Kidney (tissue), 13 donors: ENCODE measurements at regions not wholly inside any gene's neighbourhood (a gene's known extent, or its start where the extent isn't known, plus 50 kb on each side); places are given as distances from the start of the nearest gene placed in this dataset.

ENCODE experiments used
- DNase-seq, 5 donors: peaks; one replicate each; pipeline ENCODE4 v3.0.0-alpha.2; 2013 to 2020
- FAIRE-seq: peaks from 2 replicates; lab custom pipeline; 2012; peaks lifted over from hg19 to GRCh38; lab: Jason Lieb, UNC
- H3K27ac ChIP-seq, 2 donors: one replicate each; pipeline ENCODE4 v1.7.0; 2013; ENCODE audit warnings: low read depth in 2 of 2, low read length in 2 of 2, inconsistent platforms in 1 of 2
- H3K27me3 ChIP-seq: one replicate; pipeline ENCODE4 v1.7.1; 2013; ENCODE audit warnings: low read length, inconsistent platforms; ENCODE audit not compliant: control insufficient read depth, insufficient read depth
- H3K36me3 ChIP-seq, 3 donors: one replicate each; pipeline versions ENCODE4 v1.7.0 to v1.7.1; 2013; ENCODE audit warnings: low read length in 3 of 3, control low read depth in 1 of 3, inconsistent platforms in 1 of 3; ENCODE audit not compliant: insufficient read depth in 3 of 3, control insufficient read depth in 2 of 3
- H3K4me1 ChIP-seq, 3 donors: one replicate each; pipeline versions ENCODE4 v1.7.0 to v1.7.1; 2013; ENCODE audit warnings: low read length in 3 of 3, inconsistent platforms in 1 of 3, low read depth in 1 of 3; ENCODE audit not compliant: control insufficient read depth in 2 of 3, insufficient read depth in 2 of 3
- H3K4me3 ChIP-seq, 3 donors: one replicate each; pipeline versions ENCODE4 v1.7.0 to v1.8.1; 2013; ENCODE audit warnings: low read length in 3 of 3, control low read depth in 1 of 3, inconsistent platforms in 1 of 3
- H3K9ac ChIP-seq, 3 donors: one replicate each; pipeline versions ENCODE4 v1.7.0 to v1.7.1; 2013; ENCODE audit warnings: low read length in 3 of 3, control low read depth in 1 of 3, inconsistent platforms in 1 of 3
- H3K9me3 ChIP-seq, 3 donors: one replicate each; pipeline versions ENCODE4 v1.7.0 to v1.7.1; 2013; ENCODE audit warnings: low read length in 3 of 3, control low read depth in 1 of 3, inconsistent platforms in 1 of 3; ENCODE audit not compliant: control insufficient read depth in 2 of 3, insufficient read depth in 1 of 3
- intact Hi-C: fragments of 100-400 bp; cut with DNase I; formaldehyde crosslinking; loops from one replicate; pipeline ENCODE4 v1.11.1; 2022
- TF ChIP-seq, protein P1 (sequence below): IDR thresholded peaks from 3 replicates; pipeline ENCODE4 v1.5.1; 2012; ENCODE audit warnings: mild to moderate bottlenecking, moderate library complexity, borderline replicate concordance; ENCODE audit not compliant: insufficient read depth; ENCODE audit errors: extremely low read depth
- donor health status: control.
- donor health status: control.
- donor health status: control.
- donor health status: control.
- donor health status: control.
- donor health status: DM: yes; HTN: yes; CAD: no.
- donor health status: Normal renal cell carcinoma (clear cell type).

DNA sequence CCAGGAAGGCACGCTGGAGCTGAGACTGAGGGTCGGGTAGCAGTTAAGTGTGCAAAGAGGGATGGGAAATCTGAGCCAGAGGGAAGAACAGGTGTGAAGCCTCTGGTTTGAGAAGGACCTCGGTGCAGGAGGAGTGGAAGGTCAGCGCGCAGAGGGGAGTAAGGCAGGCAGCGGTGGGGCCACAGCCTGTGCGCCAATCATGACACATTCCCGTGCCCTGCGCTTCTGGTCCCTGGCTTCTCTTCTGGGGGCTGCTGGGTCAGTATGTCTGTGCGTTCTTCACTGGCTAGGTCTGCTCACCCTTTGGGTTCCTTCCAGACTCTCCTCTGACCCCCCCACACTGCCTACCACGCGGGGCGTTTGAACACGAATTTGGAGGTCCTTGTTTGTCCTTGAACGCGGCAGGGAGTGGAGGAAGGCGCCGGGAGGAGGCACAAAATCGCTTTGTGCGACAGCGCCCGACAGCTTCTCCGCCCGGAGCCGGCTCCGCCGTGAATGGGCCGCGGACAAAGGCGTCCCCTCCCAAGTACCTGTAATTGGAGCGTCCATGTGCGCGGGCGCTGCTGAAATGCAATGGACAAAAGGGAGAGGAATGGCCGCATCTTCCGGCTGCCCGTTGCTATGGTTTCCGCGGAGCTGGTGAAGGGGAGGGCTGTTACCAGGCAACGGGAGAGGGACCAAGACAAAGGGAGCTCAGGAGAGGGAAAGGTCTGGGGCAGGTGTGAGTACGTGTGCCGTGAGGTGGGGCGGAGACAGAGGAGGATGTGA lies 207.2 kb upstream of the SRRM4 start:
- TF ChIP-seq, protein P1, sequence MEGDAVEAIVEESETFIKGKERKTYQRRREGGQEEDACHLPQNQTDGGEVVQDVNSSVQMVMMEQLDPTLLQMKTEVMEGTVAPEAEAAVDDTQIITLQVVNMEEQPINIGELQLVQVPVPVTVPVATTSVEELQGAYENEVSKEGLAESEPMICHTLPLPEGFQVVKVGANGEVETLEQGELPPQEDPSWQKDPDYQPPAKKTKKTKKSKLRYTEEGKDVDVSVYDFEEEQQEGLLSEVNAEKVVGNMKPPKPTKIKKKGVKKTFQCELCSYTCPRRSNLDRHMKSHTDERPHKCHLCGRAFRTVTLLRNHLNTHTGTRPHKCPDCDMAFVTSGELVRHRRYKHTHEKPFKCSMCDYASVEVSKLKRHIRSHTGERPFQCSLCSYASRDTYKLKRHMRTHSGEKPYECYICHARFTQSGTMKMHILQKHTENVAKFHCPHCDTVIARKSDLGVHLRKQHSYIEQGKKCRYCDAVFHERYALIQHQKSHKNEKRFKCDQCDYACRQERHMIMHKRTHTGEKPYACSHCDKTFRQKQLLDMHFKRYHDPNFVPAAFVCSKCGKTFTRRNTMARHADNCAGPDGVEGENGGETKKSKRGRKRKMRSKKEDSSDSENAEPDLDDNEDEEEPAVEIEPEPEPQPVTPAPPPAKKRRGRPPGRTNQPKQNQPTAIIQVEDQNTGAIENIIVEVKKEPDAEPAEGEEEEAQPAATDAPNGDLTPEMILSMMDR, result no peak
- Histone ChIP-seq H3K27ac (no peak overlapping the region), H3K27me3 (no peaks in the 10 kb centered on the region), H3K9ac (no peak overlapping the region), H3K4me1 (no peaks in the 10 kb centered on the region), H3K4me3 (no peak overlapping the region), H3K9me3 (no peaks in the 10 kb centered on the region), H3K36me3 (no peaks in the 10 kb centered on the region)
- FAIRE-seq (no peak), DNase-seq (peak in 4 of 5 donors; percentile 20 to 72 (median 42))
- intact Hi-C loops, result no loop called here

DNA sequence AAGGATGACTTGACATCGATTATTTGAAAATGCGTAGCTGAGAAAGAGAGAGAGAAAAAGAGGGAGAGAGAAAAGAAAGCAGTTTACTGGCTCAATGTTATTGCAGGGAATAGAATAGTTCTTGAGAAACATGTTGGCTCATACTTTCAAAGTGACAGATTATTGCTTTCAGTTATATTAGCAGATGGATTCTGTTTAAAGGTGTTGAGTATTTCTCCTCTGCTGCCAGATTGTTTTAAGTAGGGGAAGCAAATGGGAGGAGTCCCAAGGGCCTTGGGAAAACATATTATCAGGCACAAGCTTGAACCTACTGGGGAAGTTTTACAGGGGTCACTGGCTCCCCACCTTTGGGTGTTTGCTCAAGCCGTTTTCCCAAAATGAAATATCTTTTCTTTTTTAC lies 203.8 kb upstream of the SRRM4 start:
- intact Hi-C loops, result no loop called here
- DNase-seq (no peak), FAIRE-seq (no peak)
- Histone ChIP-seq H3K9ac (no peak overlapping the region), H3K9me3 (no peaks in the 10 kb centered on the region), H3K4me1 (no peaks in the 10 kb centered on the region), H3K36me3 (no peaks in the 10 kb centered on the region), H3K4me3 (no peak overlapping the region), H3K27ac (no peak overlapping the region), H3K27me3 (no peaks in the 10 kb centered on the region)
- TF ChIP-seq, protein P1, result no peak

DNA sequence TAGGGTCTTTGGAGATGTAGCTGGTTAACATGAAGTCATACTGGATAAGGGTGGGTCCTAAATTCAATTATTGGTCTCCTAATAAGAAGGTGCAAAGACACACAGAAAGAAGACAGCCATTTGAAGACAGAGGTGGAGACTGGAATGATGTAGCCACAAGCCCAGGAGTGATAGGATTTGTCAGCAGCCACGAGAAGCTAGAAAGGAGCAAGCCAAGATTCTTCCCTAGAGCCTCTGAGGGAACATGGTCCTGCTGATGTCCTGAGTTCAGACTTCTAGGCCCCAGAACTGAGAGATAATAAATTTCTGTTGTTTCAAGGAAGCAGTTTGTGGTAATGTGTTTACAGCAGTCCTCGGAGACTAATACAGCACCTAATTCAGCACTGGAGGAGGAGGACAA lies 203.3 kb upstream of the SRRM4 start:
- intact Hi-C loops, result no loop called here
- FAIRE-seq, result no peak

More for the DNA sequence above, 203.3 kb upstream of the SRRM4 start:
- Histone ChIP-seq H3K27me3 (no peaks in the 10 kb centered on the region), H3K36me3 (no peaks in the 10 kb centered on the region), H3K9me3 (no peaks in the 10 kb centered on the region), H3K27ac (no peak overlapping the region), H3K9ac (no peak overlapping the region), H3K4me1 (no peaks in the 10 kb centered on the region), H3K4me3 (no peak overlapping the region)
- TF ChIP-seq, protein P1, result no peak
- DNase-seq, result no peak
